HG03060 (cell line): ENCODE measurements at regions not wholly inside any gene's neighbourhood (a gene's known extent, or its start where the extent isn't known, plus 50 kb on each side); places are given as distances from the start of the nearest gene placed in this dataset.
A peak's percentile ranks its signal among the peaks of the same experiment; 100 is the strongest.

Source experiments
- ATAC-seq: cut with Tn5 transposase; IDR thresholded peaks from one replicate; pipeline ENCODE4 v1.9.1; 2021; ENCODE audit warnings: low read depth, moderate number of reproducible peaks; ENCODE audit not compliant: unreplicated experiment

GRCh38 chr1:8171751-8172464 lies 145.8 kb upstream of the ERRFI1 start:
- ATAC-seq, result no peak

GRCh38 chr1:8170059-8170835 lies 144.1 kb upstream of the ERRFI1 start:
- ATAC-seq, result no peak

GRCh38 chr1:8169364-8170058 lies 143.4 kb upstream of the ERRFI1 start:
- ATAC-seq, result peak; percentile 80

- ATAC-seq, result no peak
These were observed 141.8 kb upstream of the ERRFI1 start for GRCh38 chr1:8167936-8168335.

GRCh38 chr1:8166406-8166805 lies 140.3 kb upstream of the ERRFI1 start:
- ATAC-seq, result no peak

GRCh38 chr1:8165595-8166360 lies 139.7 kb upstream of the ERRFI1 start:
- ATAC-seq, result no peak

- no peak for ATAC-seq
These were observed 138.6 kb upstream of the ERRFI1 start for GRCh38 chr1:8164670-8165069.

GRCh38 chr1:8163039-8163438 lies 136.9 kb upstream of the ERRFI1 start:
- ATAC-seq, result no peak

GRCh38 chr1:8162168-8162567 lies 136.1 kb upstream of the ERRFI1 start:
- no peak for ATAC-seq

GRCh38 chr1:8161546-8162105 lies 135.5 kb upstream of the ERRFI1 start:
- no peak for ATAC-seq

GRCh38 chr1:8159470-8160024 lies 133.4 kb upstream of the ERRFI1 start:
- ATAC-seq, result no peak

- no peak for ATAC-seq
These were observed 132.9 kb upstream of the ERRFI1 start for GRCh38 chr1:8158995-8159394.

- ATAC-seq, result no peak
These were observed 131.7 kb upstream of the ERRFI1 start for GRCh38 chr1:8157765-8158164.

- no peak for ATAC-seq
These were observed 129.5 kb upstream of the ERRFI1 start for GRCh38 chr1:8155528-8156186.

- ATAC-seq, result no peak
These were observed 128.5 kb upstream of the ERRFI1 start for GRCh38 chr1:8154621-8155052.

- no peak for ATAC-seq
These were observed 127.9 kb upstream of the ERRFI1 start for GRCh38 chr1:8153961-8154360.

- no peak for ATAC-seq
These were observed 126.9 kb upstream of the ERRFI1 start for GRCh38 chr1:8152731-8153702.

GRCh38 chr1:8151647-8152046 lies 125.5 kb upstream of the ERRFI1 start:
- no peak for ATAC-seq
